HG03095 (cell line): ENCODE measurements at regions not wholly inside any gene's neighbourhood (a gene's known extent, or its start where the extent isn't known, plus 50 kb on each side); places are given as distances from the start of the nearest gene placed in this dataset.

Experiments
- ATAC-seq: cut with Tn5 transposase; IDR thresholded peaks from one replicate; pipeline ENCODE4 v1.9.1; 2021; ENCODE audit warnings: moderate library complexity; ENCODE audit not compliant: unreplicated experiment

DNA sequence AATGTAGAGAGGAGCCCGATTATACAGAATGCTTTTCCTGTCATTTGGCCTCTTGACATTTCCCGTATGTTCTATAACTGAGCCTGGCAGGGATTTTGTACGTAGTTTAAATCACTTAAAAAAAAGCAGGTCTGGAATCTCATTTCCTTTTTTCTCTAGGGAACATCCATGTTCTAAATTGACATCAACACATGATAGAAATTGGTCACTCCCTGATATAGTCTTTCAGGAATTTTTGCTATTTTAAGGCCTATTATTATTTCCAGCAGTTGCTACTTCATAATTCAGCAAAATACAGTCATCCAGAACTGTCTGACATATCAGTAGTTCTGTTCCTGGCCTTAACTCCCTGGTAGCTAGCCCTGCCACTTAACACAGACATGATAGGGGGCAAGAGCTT lies 565.7 kb upstream of the ZEB2 start:
- no peak for ATAC-seq

DNA sequence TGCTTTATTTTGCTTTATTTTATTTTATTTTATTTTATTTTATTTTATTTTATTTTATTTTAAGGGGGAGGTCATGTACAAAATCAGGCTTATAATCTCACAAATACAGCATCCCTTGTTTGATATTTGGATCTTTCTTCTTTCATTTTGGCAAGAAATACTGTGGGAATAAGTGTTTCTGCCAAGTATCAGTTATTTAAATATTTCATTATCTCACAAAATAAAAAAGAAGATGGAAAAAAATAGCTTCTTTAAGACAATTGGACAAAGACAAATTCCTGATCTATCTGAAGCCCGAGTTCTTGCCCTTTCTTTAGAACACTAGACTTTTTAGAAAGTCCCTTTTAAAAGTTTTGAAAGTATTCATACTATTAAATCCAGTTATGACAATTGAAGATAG lies 560.5 kb upstream of the ZEB2 start:
- no peak for ATAC-seq

DNA sequence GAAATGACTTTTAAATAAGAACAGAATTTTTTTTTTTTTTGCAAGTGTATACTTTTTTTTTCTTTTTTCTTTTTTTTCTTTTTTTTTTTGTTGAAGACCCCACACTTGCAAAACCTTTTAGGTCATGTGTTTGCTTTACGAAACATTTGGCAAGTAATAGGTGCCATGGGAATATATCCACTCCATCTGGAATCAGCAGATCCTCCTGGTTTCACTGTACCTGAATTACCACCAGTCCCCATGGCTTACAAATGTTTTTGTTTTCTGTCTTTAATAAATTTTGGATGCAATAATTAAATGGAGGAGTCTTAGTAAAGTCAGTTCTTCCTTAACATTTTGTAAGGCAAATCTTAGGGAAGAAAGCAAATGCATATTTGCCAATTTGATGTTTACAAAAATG lies 559.7 kb upstream of the ZEB2 start:
- no peak for ATAC-seq

DNA sequence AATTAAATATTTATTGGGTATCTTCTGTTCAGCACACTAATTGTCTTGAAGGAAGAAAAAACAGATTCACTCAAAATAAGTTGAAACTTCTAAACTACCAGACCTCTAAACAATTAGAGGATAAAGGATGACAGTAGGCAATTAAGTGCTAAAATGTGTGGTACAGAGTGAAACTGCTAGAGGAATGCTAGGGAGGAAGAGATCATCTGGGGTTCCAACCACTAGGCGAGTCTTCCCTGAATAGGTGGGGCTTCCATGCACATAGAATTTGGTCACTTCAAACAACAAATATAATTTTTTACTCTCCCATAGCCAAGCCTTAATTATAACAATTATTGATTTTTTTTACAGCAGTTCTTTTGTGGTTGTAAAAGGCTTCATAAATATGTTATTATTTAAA lies 559.0 kb upstream of the ZEB2 start:
- ATAC-seq = no peak

DNA sequence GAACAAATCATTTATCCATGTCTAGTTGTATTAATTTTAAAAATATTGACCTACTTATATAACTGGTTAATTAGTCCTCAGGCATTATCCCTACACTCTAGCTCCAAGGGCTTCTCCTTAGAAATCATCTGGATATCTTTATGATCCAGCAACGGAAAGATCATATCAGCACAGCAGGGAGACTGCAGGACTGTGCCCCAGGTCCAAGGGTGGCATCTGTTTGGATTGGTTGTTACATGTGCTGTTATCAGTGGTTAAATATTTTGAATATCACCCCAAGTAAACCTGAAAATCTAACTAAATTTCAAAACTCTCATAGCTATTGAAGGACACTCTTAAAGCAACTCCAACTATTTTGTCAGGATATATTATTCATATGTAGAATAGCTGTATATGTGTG lies 556.2 kb upstream of the ZEB2 start:
- no peak for ATAC-seq

DNA sequence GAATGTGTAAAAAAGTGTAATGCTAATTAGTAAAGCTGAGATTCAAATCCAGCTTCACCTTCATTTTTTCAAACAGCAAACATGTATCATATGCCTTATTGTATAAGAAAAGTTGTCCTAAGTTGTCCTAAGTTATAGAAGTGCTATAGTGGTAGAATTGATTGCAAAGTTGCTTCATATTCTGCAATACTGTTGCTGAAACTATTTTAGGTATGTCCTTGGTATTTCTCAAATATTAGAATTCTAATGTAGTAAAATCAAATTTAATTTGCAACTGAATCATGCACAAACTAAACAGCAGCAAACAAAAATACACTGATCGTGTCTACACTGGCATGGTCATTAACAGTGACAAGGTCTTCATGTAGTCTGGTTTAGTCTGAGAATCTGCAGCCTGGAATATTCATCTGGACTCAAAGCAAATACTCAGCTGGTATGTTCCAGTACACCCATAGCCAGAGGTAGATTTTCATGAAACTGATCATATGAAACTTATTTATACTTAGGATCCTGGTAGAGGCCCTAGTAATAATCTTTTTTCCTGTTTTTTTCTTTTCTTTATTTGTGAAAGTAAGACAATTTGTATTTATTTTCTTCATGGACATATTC lies 555.6 kb upstream of the ZEB2 start:
- ATAC-seq = no peak

DNA sequence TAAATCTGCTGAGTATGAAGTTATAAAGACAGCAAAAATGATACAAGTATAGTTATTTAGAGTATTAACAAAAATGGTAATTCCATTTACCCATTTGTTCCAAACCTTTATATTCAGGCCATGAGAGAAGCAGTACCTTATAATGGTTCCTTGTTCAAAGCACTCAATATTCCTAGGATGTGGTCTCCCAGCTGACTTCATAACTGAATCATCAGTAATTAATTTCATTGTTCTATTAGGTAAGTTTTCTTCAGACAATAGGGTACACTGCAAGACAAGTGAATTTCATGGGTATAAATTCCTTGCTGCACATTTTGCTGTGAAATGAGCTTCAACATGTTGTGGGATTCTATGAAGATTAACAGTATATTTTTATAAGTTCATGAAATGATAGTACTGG lies 550.8 kb upstream of the ZEB2 start:
- ATAC-seq = no peak

DNA sequence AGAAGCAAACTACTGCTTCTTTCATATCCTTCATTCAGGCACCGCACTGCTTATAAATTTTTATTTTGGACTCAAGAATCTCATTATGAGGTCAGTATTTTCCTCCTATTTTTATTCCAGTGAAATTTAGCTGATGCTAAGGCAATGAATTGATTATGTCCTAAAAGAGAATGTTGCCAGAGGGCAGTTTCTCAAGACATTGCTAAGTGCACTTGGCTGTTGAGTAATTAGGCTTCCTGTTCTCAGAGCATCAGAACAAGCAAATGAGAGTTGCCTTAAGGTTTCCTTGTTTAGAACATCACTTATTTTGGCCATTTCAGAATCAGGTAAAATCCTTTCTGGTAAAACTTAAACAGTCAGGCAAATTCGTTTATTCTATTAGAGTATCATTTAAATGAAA lies 548.6 kb upstream of the ZEB2 start:
- no peak for ATAC-seq

DNA sequence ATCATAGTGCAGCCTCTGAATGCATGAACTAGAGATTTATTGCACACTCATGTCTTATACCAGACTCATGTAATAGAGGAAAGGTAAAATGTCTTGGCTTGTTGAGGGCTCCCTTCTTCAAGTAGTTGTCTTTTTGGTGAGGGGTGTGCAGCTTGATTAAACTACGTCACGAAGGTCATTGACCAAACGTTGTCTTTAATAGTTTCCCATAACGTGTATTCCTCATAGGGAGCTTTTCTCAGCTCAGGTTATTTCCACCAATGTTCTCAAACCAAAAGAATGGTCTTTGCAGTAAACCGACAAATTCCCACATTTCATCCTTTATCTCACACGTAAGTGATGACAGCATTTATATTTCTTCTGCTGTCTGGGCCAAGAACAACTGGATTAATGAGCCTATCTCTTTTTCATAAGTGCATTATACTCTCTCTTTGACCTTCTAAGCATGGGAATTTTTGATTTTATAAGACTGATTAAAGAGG lies 547.7 kb upstream of the ZEB2 start:
- ATAC-seq = no peak

DNA sequence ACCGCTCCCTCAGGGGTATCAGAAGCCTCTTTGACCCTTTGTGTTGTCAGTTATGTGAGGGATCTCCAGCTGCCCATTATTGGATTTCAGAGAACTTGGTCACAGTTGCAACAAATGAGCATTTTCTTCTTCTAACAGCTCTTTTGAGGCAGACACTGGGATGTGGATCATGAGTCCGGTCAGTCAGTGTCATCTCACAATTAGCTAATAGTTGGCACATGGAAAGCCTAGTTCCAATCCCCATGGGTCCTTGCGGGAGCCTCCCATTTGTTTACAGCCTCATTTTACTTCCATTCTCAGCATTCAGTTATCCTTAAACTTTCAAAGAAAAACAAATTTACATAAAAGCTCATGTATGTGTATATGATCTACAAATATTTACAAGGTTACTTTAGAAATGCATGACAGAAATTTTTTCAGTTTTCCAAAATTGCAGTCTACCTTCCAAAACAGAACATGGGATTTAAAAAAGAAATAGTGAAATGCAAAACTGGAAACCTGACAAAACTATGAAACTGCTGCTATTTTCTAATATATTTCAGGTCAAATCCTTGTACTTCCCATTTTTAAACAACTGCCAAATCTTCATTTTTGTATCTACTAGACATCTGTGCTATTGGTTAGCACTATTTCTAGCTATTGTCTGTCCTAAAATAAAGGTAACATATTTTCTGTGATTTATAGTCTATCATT lies 547.1 kb upstream of the ZEB2 start:
- no peak for ATAC-seq

DNA sequence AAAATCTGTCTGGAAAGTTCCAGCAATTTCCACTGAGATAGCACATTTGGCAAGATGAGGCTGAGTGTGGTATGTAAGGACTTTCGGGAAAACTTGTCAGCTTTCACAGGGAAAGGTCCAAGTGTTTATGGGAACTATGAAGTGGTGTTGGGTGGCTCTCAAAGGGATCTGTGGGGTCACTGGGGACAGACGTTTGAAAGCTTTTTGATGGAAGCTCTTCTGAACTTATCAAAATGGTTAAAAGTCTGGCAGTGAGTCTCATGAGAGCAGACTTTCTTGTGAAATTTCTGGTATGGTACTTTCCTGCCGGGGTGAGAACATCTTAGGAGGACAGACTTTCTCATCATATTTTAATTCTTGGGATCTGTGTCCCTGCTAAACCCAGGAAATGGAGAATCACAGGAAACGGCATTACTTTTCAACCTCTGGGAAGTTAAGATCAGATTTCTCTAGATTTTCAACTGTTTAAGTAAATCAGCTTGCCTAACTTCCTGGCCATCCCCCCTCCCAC lies 546.3 kb upstream of the ZEB2 start:
- no peak for ATAC-seq

DNA sequence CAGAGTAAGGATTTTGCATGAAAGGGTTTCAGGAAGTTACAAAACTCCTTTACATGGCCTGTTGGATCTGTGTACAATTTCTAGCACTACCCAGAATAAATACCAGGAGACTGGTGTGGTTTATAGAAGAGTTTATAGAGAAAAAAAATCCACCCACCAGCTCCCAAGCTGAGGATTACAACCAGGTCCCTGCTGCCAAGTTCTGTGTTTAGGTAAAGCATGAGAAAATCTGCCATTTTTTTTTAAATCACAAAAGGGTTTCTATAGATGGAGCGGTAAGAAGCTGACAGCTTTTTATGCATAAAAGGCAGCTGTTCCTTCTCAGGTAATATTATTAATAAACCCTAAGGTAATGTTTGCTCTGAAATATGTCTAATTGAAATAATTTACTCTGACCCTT lies 545.4 kb upstream of the ZEB2 start:
- ATAC-seq = no peak

DNA sequence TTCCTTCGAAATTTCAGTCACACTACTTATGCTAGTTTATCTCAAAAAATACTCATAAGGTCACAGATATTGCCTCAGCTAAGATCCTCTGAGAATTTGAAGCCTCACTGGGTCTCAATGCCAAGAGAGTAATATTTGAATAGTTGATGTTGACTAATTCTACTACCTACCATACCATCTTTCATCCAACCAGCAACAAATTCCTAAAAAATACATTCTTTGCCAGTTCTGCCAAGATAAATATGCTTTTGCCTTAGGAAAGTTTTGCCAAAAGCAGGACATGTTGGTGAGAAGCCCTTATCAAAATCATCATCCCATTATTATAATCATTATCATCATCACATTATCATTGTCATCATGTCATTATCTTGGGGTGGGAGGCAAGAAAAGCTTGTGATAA lies 544.6 kb upstream of the ZEB2 start:
- ATAC-seq = no peak

DNA sequence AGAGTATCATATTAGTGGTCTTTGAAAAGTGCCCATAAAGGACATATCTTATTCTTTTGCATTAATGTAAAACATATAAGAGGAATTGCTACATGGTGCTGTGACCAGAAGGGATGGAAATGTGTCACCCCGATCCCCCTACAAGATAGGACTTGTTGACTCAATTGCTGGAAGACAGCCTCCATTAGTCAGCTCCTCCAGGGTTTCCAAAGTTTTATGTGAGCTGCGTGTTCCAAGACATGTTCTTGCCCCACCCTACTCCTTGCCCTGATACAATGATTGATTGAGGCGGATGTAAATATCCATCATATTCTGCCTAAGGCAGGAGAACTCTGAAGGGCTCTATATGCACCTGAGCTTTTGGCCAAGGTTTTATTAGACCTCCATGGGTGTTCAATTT lies 541.0 kb upstream of the ZEB2 start:
- no peak for ATAC-seq

DNA sequence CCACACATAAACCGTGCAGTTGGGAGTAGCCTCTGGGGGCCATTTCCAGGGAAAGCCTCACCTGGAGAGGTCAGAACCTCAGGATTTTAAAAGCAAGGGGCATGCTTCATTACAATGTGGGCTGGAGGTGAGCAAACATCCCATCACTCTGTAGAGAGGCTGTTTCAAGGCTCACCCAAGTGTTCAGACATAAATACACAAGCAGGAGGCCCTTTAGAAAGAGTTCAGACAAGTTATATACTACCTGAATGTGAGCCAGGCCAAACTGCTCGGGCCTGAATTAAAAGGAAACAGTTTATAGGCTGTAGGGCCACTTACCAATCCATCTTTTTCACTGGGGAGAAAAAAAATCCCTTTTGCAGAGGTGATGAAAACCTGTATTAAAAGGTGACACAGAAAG lies 540.0 kb upstream of the ZEB2 start:
- ATAC-seq = no peak

DNA sequence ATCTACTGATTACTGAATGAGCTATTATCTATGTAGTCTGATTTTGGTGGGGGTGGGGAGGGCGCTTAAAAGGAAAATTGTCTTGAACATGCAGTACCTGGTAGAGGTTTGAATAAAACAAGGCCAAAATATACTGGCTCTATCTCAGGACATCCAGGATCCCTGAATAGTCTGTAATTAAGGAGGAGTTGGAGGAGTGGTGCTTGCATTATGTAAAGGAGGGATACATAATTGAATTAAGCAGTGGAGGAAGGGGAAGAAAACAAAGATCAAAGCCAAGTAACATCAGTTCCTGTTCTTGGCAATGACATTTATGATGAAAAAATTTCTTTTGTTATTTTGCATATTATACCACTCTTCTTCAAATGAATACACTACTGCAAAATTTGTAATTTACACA lies 539.4 kb upstream of the ZEB2 start:
- ATAC-seq = no peak

DNA sequence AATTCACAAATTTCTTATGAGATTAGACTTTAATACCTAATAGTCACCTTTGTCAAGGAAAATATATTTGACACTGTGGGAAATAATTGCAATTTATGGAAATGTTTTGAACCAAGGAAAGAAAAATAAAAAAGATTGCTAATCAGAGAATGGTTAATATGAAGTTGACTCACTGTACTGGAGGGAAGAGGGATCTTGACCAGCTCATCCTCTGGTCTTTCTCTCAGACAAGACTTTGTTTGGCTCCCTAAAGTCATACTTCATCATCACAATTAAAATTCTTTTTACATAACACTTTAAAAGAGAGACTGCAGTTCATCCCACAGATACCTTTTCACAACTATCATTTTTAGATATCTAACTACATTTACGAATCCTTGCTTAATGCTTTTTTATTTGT lies 538.5 kb upstream of the ZEB2 start:
- no peak for ATAC-seq

DNA sequence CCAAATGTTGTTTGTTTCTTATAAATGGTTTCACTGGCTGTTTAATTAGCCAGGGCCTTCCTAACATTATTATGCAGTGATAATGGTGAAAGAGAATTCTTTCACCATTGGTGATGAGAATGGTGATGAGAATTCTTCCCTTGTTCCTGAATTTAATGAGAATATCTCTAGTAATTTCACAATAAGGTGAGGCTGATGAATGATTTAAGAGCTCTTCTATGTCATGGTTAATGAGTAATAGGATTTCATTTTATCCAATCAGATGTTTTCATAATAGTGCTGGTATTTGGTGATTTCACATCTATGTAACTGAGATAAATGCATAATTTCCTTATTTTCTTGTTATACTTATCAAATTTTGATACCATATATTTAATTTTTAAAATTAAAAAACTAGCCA lies 535.7 kb upstream of the ZEB2 start:
- ATAC-seq = no peak

DNA sequence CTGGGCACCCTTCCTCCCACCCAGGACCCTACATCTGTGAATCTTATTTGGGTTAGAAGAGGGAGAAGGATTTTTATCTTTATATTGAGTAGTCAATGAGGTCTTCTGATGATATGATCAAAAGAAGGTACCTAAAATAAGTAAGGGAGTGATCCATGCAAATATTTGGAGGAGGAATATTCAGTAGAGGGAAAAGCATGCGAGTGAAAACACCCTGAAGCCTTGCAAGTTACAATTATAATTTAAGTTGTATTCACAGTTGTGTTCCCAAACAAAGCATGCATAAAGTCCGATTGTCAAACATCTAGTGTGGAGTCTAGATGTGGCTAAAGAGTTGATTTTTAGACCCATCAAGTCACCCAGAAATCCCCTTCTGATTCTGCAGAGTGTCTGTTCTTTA lies 530.2 kb upstream of the ZEB2 start:
- no peak for ATAC-seq

DNA sequence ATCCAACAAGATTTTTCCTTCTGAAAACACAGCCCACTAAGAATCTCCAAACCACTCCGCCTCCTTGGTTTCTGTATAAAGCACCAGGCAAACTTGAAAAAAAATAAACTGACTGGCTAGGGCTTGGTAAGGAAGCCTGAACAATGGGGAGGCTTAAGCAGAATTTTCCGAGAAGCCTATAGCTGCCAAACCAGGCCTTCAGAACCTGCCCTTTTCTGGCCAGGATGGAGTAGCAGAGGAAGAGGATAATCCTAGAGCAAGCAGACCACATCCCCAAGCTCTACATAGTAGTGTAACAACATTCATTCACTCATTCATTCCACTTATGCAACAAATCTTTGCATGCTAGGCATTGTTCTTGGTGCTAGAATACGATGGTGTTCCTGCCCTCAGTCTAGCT lies 529.6 kb upstream of the ZEB2 start:
- ATAC-seq = no peak

DNA sequence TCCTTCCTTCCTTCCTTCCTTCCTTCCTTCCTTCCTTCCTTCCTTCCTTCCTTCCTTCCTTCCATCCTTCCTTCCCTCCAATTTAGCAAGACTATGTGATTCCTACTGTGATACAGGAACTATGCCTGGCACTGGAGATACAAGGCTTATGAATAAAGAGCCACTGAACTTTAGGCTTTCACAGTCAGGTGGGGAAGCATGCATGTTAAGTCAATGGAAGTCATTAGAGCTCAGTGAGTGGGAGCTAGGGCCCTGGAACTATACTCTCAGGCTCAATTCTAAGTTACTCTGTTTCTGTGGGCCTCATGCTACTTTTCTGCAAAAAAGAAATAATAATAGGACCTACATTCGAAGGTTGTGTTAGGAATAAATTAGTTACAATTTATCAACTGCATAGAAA lies 527.6 kb upstream of the ZEB2 start:
- ATAC-seq = no peak

DNA sequence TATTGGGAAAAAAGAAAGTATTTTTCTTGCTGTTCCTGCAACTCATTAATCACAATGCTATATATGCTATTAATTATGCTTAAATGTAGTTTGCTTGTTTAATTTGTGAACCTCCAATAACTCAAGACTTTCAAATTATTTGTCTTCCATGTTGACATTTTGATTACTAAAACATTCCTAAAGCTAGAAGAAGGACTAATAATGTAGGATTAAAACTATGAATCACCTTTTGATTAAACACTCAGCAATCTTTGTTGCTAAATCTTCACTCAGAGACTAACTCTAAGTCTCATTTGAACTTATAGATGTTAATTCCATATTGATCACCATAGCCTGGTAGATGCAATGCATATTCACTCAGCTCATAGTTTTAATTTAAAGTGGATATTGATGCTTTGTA lies 524.6 kb upstream of the ZEB2 start:
- ATAC-seq = no peak

DNA sequence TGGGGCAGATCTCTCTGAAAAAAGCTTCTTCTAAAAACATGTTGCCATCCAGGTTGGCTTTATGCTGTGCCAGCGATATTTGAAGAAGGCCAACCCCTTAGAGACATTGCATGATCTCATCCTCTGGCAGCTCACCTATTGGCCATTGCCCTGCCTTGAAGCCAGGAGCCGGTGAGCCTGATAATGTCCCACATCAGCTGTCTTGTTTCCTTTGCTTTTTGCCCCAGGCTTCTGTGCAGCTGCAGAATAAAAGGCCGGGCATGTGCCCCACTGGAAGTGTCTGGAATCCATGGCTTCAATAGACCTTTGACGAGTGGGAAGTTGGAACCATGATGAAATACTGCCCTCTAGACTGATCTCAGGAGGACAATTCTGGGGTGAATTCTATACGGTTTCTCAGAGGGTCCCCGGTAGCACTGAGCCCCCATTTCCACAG lies 523.5 kb upstream of the ZEB2 start:
- ATAC-seq = no peak
